Chondrocyte (in vitro differentiated cells): ENCODE measurements at regions not wholly inside any gene's neighbourhood (a gene's known extent, or its start where the extent isn't known, plus 50 kb on each side); places are given as distances from the start of the nearest gene placed in this dataset.

Source experiments
- DNase-seq: peaks from one replicate; pipeline ENCODE4 v3.0.0; 2021; ENCODE audit warnings: mixed read lengths, low spot score
- H3K27ac Mint-ChIP-seq: one replicate; pipeline ENCODE4 v1.8.0; 2021; ENCODE audit warnings: mild to moderate bottlenecking, moderate library complexity, mixed read lengths; ENCODE audit not compliant: unreplicated experiment
- H3K27me3 Mint-ChIP-seq: 2 replicates; pipeline ENCODE4 v1.8.0; 2021; ENCODE audit warnings: low read depth, mixed read lengths
- H3K36me3 Mint-ChIP-seq: 2 replicates; pipeline ENCODE4 v1.8.0; 2021; ENCODE audit warnings: low read depth, mixed read lengths
- H3K4me1 Mint-ChIP-seq: 2 replicates; pipeline ENCODE4 v1.8.0; 2021; ENCODE audit warnings: low read depth, mild to moderate bottlenecking, mixed read lengths
- H3K4me3 Mint-ChIP-seq: one replicate; pipeline ENCODE4 v1.8.0; 2021; ENCODE audit warnings: mild to moderate bottlenecking, moderate library complexity, mixed read lengths; ENCODE audit not compliant: unreplicated experiment
- H3K9me3 Mint-ChIP-seq: 2 replicates; pipeline ENCODE4 v1.8.0; 2021; ENCODE audit warnings: low read depth, mixed read lengths
- TF ChIP-seq, protein P1 (sequence below): fragments of 200-600 bp; sonication (generic); IDR thresholded peaks from 2 replicates; pipeline ENCODE4 v1.5.0; 2021; ENCODE audit warnings: antibody characterized with exemption, mild to moderate bottlenecking, moderate library complexity

DNA sequence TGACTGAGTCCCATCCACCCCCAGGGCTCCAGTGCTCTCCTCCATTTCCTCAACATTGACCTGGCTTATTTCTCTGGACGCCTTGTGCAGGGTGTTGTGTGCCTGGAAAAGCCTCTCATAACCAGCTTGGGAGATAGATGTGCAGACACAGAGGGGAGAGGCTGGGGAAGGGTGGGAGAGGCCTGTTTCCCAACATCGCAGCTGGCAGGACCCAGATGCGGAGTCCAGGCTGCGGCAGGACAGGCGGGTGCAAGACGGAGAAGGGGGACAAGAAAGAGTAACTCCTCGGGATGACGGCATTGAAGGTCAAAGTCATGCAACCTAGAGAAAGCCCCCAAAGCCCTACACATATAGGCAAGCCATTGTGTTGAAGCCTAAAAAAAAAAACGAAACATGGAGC lies 54.1 kb upstream of the ANTXRL start:
- DNase-seq: no peak
- TF ChIP-seq, protein P1, sequence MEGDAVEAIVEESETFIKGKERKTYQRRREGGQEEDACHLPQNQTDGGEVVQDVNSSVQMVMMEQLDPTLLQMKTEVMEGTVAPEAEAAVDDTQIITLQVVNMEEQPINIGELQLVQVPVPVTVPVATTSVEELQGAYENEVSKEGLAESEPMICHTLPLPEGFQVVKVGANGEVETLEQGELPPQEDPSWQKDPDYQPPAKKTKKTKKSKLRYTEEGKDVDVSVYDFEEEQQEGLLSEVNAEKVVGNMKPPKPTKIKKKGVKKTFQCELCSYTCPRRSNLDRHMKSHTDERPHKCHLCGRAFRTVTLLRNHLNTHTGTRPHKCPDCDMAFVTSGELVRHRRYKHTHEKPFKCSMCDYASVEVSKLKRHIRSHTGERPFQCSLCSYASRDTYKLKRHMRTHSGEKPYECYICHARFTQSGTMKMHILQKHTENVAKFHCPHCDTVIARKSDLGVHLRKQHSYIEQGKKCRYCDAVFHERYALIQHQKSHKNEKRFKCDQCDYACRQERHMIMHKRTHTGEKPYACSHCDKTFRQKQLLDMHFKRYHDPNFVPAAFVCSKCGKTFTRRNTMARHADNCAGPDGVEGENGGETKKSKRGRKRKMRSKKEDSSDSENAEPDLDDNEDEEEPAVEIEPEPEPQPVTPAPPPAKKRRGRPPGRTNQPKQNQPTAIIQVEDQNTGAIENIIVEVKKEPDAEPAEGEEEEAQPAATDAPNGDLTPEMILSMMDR: no peak
- Mint-ChIP-seq H3K27ac (no peak overlapping the region), H3K4me1 (no peaks in the 10 kb centered on the region), H3K4me3 (no peak overlapping the region), H3K27me3 (peaks cover 34% of the 10 kb centered on the region), H3K36me3 (no peaks in the 10 kb centered on the region), H3K9me3 (no peaks in the 10 kb centered on the region)

DNA sequence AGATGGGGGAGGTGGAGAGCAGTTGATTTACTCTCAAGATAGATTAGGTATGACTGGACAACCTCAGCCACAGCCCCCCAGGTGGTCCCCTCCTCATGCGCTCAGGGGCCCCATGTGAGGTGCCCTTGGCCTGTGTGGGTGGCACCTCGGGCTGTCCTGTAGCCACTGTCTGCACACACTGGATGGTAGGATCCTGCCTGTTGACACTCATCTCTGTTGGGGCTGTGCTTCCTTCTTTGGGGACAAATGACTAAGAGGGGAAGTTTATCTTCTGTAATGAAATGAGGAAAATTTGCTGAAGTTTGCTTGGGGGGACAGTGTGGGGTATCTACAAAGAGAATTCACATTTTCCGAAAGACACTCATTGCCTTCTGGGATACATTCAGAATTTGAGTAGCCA lies 53.6 kb upstream of the ANTXRL start:
- Mint-ChIP-seq H3K9me3 (no peaks in the 10 kb centered on the region), H3K27ac (no peak overlapping the region), H3K36me3 (no peaks in the 10 kb centered on the region), H3K27me3 (peaks cover 30% of the 10 kb centered on the region), H3K4me3 (no peak overlapping the region), H3K4me1 (no peaks in the 10 kb centered on the region)
- DNase-seq: no peak
- TF ChIP-seq, protein P1: no peak

DNA sequence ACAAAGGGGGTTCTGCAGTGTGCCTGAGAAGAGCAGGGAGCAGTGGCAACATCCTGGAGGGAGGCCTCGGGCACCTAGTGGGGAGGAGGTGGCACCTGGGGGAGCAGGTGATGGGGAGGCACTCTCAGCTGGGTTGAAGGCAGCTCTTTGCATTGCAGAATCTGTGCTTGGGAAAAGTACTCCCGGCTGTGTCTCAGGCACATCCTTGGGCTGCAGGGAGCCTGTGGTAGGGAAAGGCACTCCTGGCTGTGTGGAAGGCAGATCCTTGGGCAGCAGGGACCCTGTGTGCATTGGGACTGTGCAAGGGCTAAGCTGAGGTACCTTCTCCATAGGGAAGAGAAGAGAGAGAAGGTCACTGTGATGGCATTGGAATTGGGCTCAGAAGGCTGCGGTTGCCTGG lies 52.8 kb upstream of the ANTXRL start:
- H3K4me3 Mint-ChIP-seq: no peak overlapping the region
- H3K27me3 Mint-ChIP-seq: peaks cover 30% of the 10 kb centered on the region
- DNase-seq: no peak
- no peaks in the 10 kb centered on the region for H3K36me3 Mint-ChIP-seq
- H3K27ac Mint-ChIP-seq: no peak overlapping the region
- TF ChIP-seq, protein P1: no peak
- no peaks in the 10 kb centered on the region for H3K9me3 Mint-ChIP-seq
- H3K4me1 Mint-ChIP-seq: no peaks in the 10 kb centered on the region

DNA sequence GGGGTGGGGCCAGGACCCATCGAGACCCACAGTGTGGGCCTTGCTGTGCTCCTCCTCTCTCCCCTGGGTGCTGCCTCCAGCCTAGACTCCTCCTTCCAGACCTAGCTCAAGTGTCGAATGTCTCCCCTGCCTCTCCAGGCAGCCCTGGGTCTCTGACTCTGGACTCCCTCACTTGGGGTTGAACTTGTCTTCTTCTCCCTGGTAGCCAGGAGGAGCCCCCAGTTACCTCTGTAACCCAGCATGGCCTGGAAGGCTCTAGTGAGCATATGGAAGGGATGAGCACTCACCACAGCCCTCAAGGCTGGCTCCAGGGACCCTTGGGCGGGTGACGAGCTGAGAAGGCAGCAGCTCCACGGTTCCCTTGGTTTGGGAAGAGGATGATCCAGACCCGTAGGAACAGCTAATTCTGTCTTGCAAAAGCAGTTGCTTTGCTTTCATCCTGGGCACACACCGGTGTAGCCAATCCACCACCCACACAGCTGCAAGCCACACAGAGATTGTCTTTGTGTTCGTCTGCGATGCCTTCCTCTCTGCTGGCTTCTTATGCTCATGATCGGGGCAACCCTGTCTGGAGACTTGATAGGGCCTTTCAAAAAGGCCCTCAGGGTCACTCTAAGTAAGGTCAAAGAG lies 52.3 kb upstream of the ANTXRL start:
- Mint-ChIP-seq H3K36me3 (no peaks in the 10 kb centered on the region), H3K9me3 (no peaks in the 10 kb centered on the region), H3K27ac (no peak overlapping the region), H3K27me3 (peaks cover 30% of the 10 kb centered on the region), H3K4me3 (no peak overlapping the region), H3K4me1 (no peaks in the 10 kb centered on the region)
- DNase-seq: no peak
- TF ChIP-seq, protein P1: no peak

DNA sequence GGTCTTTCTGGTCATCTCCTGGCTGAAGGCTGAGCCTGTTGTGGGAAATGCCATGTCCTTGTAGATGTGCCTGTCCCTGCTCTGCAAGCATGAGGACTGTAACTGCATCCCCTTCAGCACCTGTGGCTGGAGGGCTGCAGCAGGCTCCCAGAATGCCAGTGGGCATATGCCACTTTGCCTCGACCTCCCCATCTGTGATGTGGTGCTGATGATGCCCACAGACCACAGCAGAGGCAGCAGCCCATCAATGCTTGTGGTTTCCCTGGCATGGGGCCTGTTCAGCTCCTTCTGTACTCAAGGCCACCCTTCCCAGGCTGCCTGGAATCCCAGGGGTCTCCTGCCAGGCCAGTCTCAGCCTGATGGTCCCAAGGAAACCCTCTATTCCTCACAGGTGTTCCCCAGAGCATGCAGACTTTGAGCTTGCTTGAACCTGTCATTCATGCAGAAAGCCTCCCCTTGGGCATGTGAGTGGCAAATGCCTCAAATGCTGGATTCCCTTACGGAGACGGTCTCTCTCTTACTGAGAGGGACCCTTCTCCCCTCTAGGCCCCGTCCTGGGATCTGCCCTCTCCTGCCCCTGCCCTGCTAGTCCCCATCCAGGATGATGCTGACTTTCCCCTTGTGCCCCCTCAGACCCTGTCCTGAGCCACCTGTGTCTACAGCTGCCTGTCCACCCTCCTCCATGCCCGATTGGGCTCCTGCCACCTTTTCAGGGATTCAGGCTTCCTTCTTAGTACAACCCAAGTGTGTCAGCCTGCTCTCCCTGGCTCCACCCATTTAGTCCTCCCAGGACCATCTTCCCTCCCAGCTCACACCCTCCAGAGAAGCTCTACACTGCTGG lies 50.9 kb upstream of the ANTXRL start:
- Mint-ChIP-seq H3K36me3 (no peaks in the 10 kb centered on the region), H3K27ac (no peak overlapping the region), H3K9me3 (no peaks in the 10 kb centered on the region), H3K27me3 (peaks cover 30% of the 10 kb centered on the region), H3K4me1 (no peaks in the 10 kb centered on the region), H3K4me3 (no peak overlapping the region)
- TF ChIP-seq, protein P1: no peak
- DNase-seq: no peak
